Parathyroid adenoma (tissue), 2 donors: ENCODE measurements at regions not wholly inside any gene's neighbourhood (a gene's known extent, or its start where the extent isn't known, plus 50 kb on each side); places are given as distances from the start of the nearest gene placed in this dataset.

Experiments
- H2AFZ ChIP-seq: fragments of 300-600 bp; sonication (generic); one replicate; pipeline ENCODE4 v1.7.0; 2017; ENCODE audit warnings: antibody characterized with exemption, mild to moderate bottlenecking
- H3K27ac ChIP-seq: fragments of 300-600 bp; sonication (generic); one replicate; pipeline ENCODE4 v1.7.0; 2017
- H3K27me3 ChIP-seq: fragments of 300-600 bp; sonication (generic); one replicate; pipeline ENCODE4 v1.7.0; 2017; ENCODE audit warnings: low read length; ENCODE audit not compliant: control insufficient read depth, insufficient read depth
- H3K36me3 ChIP-seq: fragments of 300-600 bp; sonication (generic); one replicate; pipeline ENCODE4 v1.7.0; 2017; ENCODE audit warnings: low read length; ENCODE audit not compliant: control insufficient read depth, insufficient read depth
- H3K4me1 ChIP-seq: fragments of 300-600 bp; sonication (generic); one replicate; pipeline ENCODE4 v1.7.0; 2017; ENCODE audit warnings: control low read depth
- H3K4me2 ChIP-seq: fragments of 300-600 bp; sonication (generic); one replicate; pipeline ENCODE4 v1.7.0; 2017; ENCODE audit warnings: low read length
- H3K4me3 ChIP-seq: fragments of 300-600 bp; sonication (generic); one replicate; pipeline ENCODE4 v1.7.0; 2017; ENCODE audit warnings: low read depth, low read length
- H3K79me2 ChIP-seq: fragments of 300-600 bp; sonication (generic); one replicate; pipeline ENCODE4 v1.7.0; 2017; ENCODE audit warnings: control low read depth
- H3K9ac ChIP-seq: fragments of 300-600 bp; sonication (generic); one replicate; pipeline ENCODE4 v1.7.0; 2017; ENCODE audit warnings: mild to moderate bottlenecking
- H3K9me3 ChIP-seq: fragments of 300-600 bp; sonication (generic); one replicate; pipeline ENCODE4 v1.7.0; 2017; ENCODE audit warnings: low read length; ENCODE audit not compliant: control insufficient read depth
- TF ChIP-seq, protein P1 (sequence below): fragments of 300-600 bp; sonication (generic); IDR thresholded peaks from one replicate; pipeline ENCODE4 v1.7.0; 2017; ENCODE audit warnings: antibody characterized with exemption, mild to moderate bottlenecking
- donor health status: primary hyperparathyroidism.

- Histone ChIP-seq H3K9ac (no peak overlapping the region), H3K4me3 (no peak overlapping the region), H3K9me3 (no peaks in the 10 kb centered on the region), H3K79me2 (no peaks in the 10 kb centered on the region), H3K27me3 (no peaks in the 10 kb centered on the region), H3K4me2 (no peak overlapping the region), H3K27ac (no peak overlapping the region), H3K4me1 (no peaks in the 10 kb centered on the region), H3K36me3 (no peaks in the 10 kb centered on the region), H2AFZ (no peak overlapping the region)
- TF ChIP-seq, protein P1, sequence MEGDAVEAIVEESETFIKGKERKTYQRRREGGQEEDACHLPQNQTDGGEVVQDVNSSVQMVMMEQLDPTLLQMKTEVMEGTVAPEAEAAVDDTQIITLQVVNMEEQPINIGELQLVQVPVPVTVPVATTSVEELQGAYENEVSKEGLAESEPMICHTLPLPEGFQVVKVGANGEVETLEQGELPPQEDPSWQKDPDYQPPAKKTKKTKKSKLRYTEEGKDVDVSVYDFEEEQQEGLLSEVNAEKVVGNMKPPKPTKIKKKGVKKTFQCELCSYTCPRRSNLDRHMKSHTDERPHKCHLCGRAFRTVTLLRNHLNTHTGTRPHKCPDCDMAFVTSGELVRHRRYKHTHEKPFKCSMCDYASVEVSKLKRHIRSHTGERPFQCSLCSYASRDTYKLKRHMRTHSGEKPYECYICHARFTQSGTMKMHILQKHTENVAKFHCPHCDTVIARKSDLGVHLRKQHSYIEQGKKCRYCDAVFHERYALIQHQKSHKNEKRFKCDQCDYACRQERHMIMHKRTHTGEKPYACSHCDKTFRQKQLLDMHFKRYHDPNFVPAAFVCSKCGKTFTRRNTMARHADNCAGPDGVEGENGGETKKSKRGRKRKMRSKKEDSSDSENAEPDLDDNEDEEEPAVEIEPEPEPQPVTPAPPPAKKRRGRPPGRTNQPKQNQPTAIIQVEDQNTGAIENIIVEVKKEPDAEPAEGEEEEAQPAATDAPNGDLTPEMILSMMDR = no peak
Measured at GRCh38 chr9:107671588-107671987, 182.0 kb upstream of the KLF4 start.

DNA sequence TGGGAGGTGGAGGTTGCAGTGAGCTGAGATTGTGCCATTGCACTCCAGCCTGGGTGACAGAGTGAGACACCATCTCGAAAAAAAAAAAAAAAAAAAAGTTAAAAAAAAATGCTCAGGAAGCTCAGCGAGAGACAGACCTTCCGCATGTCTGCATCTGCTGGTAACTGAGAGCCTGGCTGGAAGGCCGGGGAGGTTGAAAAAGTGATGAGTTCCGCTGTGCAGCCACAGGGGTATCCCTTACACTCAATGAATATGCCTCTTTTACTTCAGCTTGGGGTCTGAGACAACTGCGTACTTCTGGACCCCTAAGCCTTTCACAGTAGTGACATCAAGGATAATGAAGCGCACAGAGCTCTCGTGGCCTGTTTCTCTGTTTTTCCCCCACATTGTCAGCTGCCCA lies 179.9 kb upstream of the KLF4 start:
- Histone ChIP-seq H3K4me3 (no peak overlapping the region), H3K9me3 (no peaks in the 10 kb centered on the region), H3K27me3 (no peaks in the 10 kb centered on the region), H3K36me3 (no peaks in the 10 kb centered on the region), H3K27ac (no peak overlapping the region), H2AFZ (no peak overlapping the region), H3K4me2 (no peak overlapping the region), H3K79me2 (no peaks in the 10 kb centered on the region), H3K4me1 (no peaks in the 10 kb centered on the region), H3K9ac (no peak overlapping the region)
- TF ChIP-seq, protein P1 = no peak

DNA sequence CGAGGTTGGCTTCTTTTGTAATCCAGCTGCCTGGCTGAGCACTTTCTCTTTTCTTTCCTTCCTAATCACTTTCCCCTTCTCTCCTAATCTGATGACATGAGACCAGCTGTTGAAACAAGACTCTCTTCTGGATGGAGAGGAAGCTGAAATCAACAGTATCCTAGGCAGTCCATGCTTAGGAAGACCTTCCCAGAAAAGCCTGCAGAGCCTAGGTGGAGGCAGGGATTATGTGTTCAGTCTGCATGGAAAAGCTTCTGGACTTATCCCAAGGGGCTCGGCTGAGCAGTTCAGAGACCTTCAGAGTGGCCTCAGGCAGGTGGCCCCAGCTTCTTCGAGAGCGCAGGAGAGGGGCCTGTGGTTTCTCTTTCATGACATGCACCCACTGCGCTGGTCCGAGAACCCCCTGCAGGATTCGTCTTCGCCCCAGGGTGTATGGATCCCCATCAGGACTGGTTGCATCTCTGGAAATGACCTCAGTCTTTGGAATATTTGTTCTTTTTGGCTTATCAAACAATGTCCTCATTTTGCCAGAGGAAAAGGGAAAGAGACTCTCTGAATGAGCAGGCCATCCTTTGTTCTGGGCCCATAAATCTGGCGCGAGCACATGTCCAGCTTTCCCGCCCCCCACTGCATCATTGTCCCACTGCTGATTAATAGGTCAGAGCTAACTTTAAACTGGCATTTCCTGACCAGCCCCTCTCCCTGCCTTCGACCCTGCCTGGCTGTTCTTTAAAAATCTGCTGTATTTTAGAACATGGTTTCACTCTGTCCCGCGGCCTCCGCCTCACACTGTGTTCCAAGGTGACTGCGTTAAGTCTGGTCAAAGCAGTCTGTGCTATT lies 177.9 kb upstream of the KLF4 start:
- Histone ChIP-seq H3K36me3 (no peaks in the 10 kb centered on the region), H3K79me2 (no peaks in the 10 kb centered on the region), H2AFZ (no peak overlapping the region), H3K9ac (no peak overlapping the region), H3K27me3 (no peaks in the 10 kb centered on the region), H3K27ac (peak overlapping the region; percentile 36), H3K4me3 (no peak overlapping the region), H3K4me2 (no peak overlapping the region), H3K4me1 (no peaks in the 10 kb centered on the region), H3K9me3 (no peaks in the 10 kb centered on the region)
- TF ChIP-seq, protein P1 = no peak

GRCh38 chr9:107665057-107665456 lies 175.5 kb upstream of the KLF4 start:
- no peak overlapping the region for H3K4me3 ChIP-seq
- no peak overlapping the region for H3K4me2 ChIP-seq
- H3K9me3 ChIP-seq = no peaks in the 10 kb centered on the region
- TF ChIP-seq, protein P1 = no peak
- H3K79me2 ChIP-seq = no peaks in the 10 kb centered on the region
- no peak overlapping the region for H3K9ac ChIP-seq
- H3K27ac ChIP-seq = no peak overlapping the region
- no peaks in the 10 kb centered on the region for H3K4me1 ChIP-seq
- no peaks in the 10 kb centered on the region for H3K27me3 ChIP-seq
- H2AFZ ChIP-seq = no peak overlapping the region
- no peaks in the 10 kb centered on the region for H3K36me3 ChIP-seq

- Histone ChIP-seq H3K4me3 (no peak overlapping the region), H3K9me3 (no peaks in the 10 kb centered on the region), H3K4me1 (no peaks in the 10 kb centered on the region), H3K79me2 (no peaks in the 10 kb centered on the region), H3K27ac (no peak overlapping the region), H3K4me2 (no peak overlapping the region), H3K27me3 (no peaks in the 10 kb centered on the region), H3K9ac (no peak overlapping the region), H3K36me3 (no peaks in the 10 kb centered on the region), H2AFZ (no peak overlapping the region)
- TF ChIP-seq, protein P1 = no peak
Measured at GRCh38 chr9:107660976-107661375, 171.4 kb upstream of the KLF4 start.
